ENCODE measurements at regions not wholly inside any gene's neighbourhood (a gene's known extent, or its start where the extent isn't known, plus 50 kb on each side); places are given as distances from the start of the nearest gene placed in this dataset.

DNA sequence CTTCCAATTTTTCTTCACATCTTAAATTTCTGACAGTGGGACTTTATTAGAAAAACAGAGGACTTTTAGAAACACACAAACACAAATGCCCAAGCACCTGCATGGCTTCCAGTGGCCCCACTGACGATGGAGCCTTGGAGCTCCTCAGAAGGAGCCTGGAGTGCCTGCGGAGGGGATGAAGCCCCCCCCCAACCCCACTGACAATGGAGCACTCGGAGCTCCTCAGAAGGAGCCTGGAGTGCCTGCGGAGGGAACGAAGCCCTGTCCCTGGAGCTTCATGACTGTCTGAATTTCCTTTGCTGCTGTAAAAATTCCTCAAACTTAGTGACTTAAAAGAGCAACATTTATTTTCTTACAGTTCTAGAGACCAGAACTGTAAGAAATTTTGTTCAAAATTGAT lies 80.1 kb upstream of the VRK1 start:
- no peaks in the 10 kb centered on the region for H4K20me1 ChIP-seq (ENCODE audit: control insufficient read depth, insufficient read depth, insufficient read length)
- no peaks in the 10 kb centered on the region; the same call in 1 of the 2 replicates for H3K4me1 ChIP-seq (ENCODE audit: insufficient read depth, low read length)
- H3K9me3 Mint-ChIP-seq: no peaks in the 10 kb centered on the region
- no CpG with 5 or more reads among the region's 5 CpGs for WGBS (ENCODE audit: extremely low coverage, insufficient read length, low lambda C conversion rate)
- no peaks in the 10 kb centered on the region for H3K27me3 ChIP-seq (ENCODE audit: insufficient read depth, low read length)
- H3K9me3 ChIP-seq (ENCODE audit: control insufficient read depth, low read depth, low read length): no peaks in the 10 kb centered on the region
- no peak overlapping the region for H3K9ac ChIP-seq (ENCODE audit: extremely low read depth, insufficient read length, low read length)
- no peak overlapping the region for H3K56ac ChIP-seq (ENCODE audit: insufficient read length, low read depth, low read length)
- no peaks in the 10 kb centered on the region for H3K79me2 ChIP-seq (ENCODE audit: insufficient read depth, low read length)
- no peak overlapping the region for H2BK20ac ChIP-seq (ENCODE audit: low read depth, low read length, poor library complexity, severe bottlenecking)
- no peak overlapping the region for H3K4me2 ChIP-seq (ENCODE audit: insufficient read depth, insufficient read length, low read length)
- H3K23ac ChIP-seq (ENCODE audit: insufficient read length, low read depth, low read length): no peak overlapping the region
- no peaks in the 10 kb centered on the region for H3K36me3 Mint-ChIP-seq (ENCODE audit: insufficient read depth in 1 of 3, low read depth in 3 of 3)
- no peak overlapping the region for H2AK5ac ChIP-seq (ENCODE audit: insufficient read length, low read length)
- no peak overlapping the region for H3K4me3 Mint-ChIP-seq
- peaks cover 28% of the 10 kb centered on the region for H3K27me3 Mint-ChIP-seq (ENCODE audit: low read depth)
- H2BK5ac ChIP-seq (ENCODE audit: insufficient read length, low read length): no peak overlapping the region
- DNase-seq: no peak
- no peak overlapping the region for H2BK15ac ChIP-seq (ENCODE audit: low read depth, low read length)
- H3K27ac ChIP-seq (ENCODE audit: insufficient read length, low read depth, low read length): no peak overlapping the region
- no peak overlapping the region for H4K91ac ChIP-seq (ENCODE audit: insufficient read length, low read depth, low read length)
- H3K79me1 ChIP-seq (ENCODE audit: insufficient read depth, low read depth, low read length, poor library complexity, severe bottlenecking): no peaks in the 10 kb centered on the region
- H3K18ac ChIP-seq (ENCODE audit: insufficient read length, low read depth, low read length): no peak overlapping the region
- no peak overlapping the region for H3K27ac Mint-ChIP-seq
- no peaks in the 10 kb centered on the region for H3K23me2 ChIP-seq (ENCODE audit: insufficient read length, low read depth, low read length, poor library complexity, severe bottlenecking)
- no peak overlapping the region for H2BK120ac ChIP-seq (ENCODE audit: low read depth, low read length, poor library complexity, severe bottlenecking)
- no peak overlapping the region for H2BK12ac ChIP-seq (ENCODE audit: insufficient read length, low read depth, low read length)
- no peak overlapping the region for H3T11ph ChIP-seq (ENCODE audit: low read length)
- H3K14ac ChIP-seq (ENCODE audit: insufficient read depth, low read length): no peak overlapping the region
- no peak overlapping the region for H4K5ac ChIP-seq (ENCODE audit: insufficient read length, low read depth, low read length)
- no peak overlapping the region for H2AFZ ChIP-seq (ENCODE audit: low read length)
- TF ChIP-seq, protein P1, sequence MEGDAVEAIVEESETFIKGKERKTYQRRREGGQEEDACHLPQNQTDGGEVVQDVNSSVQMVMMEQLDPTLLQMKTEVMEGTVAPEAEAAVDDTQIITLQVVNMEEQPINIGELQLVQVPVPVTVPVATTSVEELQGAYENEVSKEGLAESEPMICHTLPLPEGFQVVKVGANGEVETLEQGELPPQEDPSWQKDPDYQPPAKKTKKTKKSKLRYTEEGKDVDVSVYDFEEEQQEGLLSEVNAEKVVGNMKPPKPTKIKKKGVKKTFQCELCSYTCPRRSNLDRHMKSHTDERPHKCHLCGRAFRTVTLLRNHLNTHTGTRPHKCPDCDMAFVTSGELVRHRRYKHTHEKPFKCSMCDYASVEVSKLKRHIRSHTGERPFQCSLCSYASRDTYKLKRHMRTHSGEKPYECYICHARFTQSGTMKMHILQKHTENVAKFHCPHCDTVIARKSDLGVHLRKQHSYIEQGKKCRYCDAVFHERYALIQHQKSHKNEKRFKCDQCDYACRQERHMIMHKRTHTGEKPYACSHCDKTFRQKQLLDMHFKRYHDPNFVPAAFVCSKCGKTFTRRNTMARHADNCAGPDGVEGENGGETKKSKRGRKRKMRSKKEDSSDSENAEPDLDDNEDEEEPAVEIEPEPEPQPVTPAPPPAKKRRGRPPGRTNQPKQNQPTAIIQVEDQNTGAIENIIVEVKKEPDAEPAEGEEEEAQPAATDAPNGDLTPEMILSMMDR (conservative IDR thresholded peaks at IDR 0.05): no peak
- H3K4ac ChIP-seq (ENCODE audit: low read depth, low read length): no peak overlapping the region
- H3K4me1 Mint-ChIP-seq: peaks cover 3 to 11% of the 10 kb centered on the region in 2 experiments
- H4K8ac ChIP-seq (replicated peaks; ENCODE audit: insufficient read length, low read depth, low read length): no peak overlapping the region

All from H9 (cell line).